GM18867 (cell line): ENCODE measurements at regions not wholly inside any gene's neighbourhood (a gene's known extent, or its start where the extent isn't known, plus 50 kb on each side); places are given as distances from the start of the nearest gene placed in this dataset.

Experiments used
- ATAC-seq: cut with Tn5 transposase; IDR thresholded peaks from one replicate; pipeline ENCODE4 v1.9.1; 2021; ENCODE audit warnings: mild to moderate bottlenecking, moderate library complexity; ENCODE audit not compliant: unreplicated experiment

DNA sequence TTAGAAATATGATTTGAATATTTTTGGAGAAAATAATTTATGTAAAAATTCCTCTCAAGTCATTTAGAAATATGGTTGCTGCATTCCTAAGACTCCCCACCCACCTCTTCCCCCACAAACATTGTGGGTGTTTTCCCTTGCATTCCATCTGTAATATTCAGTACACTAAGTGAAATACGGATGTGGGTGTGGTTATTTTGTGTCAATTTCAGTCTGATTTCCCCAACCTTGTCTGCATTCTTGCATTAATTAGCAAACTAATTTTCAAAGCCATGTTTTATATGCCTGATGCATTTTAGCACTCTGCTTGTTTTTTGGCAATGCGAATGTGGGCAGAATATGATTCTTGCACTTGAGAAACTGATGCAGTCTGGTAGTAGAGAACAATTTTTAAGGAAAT is 408.3 kb upstream of the RGMA start:
- ATAC-seq: no peak

DNA sequence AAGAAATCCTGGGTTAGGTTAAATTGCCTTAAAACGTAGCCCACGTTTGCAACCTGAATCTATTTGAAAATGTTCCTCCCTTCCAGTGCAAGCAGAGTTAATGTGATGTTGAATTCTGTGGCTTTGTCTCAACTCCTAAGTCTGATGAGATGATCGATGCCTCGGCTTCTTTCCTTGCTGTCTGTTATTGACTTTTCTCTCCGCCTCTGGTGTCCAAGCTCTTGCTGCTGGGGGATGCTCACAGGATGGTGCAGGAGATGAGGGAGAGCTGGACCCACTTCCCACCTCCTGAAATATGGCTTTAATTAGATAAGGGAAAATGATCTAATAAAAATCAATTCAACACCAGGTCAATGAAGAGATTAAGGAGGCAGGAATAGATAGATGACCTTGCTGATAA is 407.9 kb upstream of the RGMA start:
- ATAC-seq: no peak

DNA sequence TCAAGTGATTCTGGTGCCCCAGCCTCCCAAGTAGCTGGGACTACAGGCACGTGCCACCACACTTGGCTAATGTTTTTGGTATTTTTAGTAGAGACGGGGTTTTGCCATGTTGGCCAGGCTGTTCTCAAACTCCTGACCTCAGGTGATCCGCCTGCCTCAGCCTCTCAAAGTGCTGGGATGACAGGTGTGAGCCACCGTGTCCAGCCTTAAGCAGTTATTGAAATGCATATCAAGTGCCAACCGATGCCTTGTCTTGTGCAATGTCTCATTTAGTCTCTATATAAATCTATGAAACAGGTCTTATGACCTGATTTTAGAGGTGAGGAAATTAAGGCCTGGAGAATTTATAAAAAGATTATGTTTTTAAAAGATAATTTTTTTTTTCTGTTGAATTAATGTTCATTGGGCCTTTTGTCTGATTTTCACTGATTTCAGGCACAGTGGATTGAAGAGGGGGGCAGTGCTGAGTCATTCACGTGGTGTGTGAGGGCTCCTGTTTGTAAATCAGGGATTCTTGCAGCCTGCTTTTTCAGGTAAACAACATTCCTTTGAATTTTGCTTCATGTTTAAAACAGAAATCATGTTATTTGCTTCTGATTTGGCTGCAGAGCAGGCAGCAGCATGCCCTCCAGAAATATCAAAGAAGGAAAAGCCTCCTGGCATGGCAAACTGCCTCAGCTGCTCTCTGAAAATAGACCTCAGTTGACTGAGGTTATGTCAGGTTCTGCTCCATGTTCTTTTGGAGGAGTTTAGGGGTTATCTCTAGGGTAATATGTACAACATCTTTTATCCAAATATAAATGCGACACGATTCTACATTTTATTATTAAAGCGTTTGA is 407.0 kb upstream of the RGMA start:
- no peak for ATAC-seq

DNA sequence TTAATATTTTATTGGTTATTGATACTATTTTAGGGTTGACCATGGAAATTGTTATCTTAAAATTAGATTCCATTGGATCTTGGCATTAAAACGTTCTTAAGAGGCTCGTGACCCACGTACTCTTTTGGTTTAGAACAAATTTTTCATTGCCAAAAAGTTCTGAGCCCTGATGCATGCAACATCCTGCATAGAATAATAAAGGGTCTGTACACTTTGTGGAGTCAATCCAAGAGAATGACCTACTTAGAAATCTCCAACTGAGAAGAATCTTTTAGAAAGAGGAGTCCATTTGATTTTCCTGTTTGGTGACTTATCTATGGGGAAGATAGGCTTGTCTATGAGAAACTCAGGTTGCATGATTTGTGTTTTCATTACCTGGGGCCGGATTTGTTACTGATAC is 404.2 kb upstream of the RGMA start:
- ATAC-seq: no peak

DNA sequence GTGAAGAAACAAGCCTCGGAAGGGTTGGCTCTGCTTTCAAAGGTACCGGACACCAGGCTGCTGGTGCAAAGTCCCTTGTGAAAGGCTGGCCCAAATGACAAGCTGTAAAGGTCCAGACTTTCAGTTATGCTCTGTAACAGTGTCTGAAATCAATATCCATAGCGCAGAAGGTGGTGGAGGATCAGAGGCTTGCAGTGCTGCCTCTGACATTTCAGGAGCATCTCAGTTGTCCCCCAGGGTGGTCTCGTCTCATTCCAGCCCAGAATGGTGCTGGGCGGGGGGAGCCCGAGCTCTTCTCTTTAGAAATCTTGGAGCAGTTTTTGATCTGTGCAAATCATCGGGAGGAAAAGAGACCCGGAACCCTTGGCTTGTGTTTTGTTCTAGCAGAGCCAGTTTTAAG is 402.3 kb upstream of the RGMA start:
- no peak for ATAC-seq

DNA sequence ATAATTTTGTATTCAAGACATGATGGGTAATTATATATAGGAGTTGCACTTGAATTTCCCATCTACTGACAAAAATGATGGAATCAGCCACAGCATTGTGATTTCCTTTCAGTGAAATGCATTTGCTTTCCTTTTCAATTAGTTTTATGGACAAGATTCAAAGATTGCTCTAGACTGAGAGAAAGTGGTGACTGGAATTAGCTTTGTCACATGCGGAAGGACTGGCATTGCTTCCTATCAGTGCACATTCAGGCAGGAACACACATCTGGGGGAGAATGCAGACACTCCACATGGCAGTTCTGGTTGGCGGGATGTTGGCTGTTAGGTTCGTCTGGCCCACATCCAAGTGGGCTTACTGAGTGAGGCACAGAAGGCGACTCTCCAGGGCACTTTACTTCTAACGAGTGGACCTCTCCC is 399.3 kb upstream of the RGMA start:
- ATAC-seq: no peak

DNA sequence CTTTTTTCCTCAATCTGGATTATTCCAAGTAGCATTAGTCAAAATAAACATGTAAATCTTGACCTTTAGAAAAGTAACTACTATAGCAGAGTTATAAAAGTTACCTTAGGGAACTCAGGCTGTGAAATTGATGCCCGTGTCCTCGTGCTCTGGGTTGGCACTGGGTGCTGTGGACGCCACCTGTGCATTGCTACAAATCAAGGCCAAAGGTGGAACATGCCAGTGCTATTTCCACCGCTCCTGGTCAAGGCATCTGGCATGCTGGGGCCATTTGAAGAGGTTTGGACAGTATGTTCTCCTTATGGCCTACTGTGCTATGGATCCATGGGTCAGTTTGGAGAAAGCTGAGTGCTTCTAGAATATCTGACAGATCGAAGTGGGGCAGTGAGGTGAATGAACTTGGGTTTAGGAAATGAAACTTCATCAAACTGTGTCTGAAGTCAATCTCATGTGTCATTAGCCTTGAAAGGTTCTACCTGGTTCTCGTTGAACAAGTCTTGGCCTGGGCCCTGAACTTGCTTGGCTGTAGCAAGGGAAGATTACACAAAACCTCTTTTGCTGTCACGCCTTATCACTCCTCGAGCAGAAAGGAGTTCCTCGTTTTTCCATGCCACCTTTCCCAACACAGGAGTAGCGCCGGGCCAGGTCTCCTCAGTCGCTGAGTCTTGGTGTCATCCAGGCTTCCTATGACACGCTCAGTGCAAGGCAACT is 397.6 kb upstream of the RGMA start:
- ATAC-seq: no peak

DNA sequence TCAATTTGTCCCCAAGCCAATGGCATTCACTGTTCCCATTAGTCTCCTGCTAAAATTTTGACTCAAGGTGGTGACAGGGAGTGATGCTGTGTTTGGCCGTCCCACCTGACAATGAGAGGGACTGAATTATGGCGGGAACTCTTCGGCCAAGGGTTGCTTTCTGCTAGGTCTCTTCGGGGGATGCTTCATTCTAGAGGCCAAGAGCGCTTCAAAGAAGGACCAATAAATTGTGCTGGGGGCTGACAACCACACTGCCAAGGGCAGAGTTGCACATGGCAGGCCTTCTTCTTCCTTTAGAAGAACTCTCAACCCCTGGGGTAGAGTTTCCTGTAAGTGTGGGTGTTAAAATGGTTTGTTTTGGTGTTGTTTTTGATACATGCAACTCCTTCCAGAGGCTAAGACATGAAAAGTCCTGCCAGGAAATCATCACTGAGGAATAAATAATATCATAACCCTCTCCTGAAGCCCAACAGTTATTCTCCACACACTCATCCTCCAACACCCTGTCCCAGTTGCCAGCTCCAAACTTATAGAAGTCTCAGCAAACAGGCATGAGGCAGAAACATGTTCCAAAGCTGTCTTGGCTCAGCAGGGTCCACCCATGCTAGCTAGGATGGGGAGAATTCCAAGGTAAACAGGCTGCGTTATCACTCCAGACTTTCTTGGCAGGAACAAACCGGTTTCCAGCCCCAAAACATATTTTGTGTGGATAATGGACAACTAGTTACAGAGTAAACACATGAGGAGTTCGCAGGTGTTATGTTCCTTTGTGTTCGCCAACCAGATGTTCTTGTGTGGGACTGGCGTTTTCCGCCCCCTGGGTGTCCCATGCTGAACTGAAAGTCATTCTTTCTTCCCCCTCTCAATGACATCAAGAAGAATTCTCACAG is 396.7 kb upstream of the RGMA start:
- ATAC-seq: no peak

DNA sequence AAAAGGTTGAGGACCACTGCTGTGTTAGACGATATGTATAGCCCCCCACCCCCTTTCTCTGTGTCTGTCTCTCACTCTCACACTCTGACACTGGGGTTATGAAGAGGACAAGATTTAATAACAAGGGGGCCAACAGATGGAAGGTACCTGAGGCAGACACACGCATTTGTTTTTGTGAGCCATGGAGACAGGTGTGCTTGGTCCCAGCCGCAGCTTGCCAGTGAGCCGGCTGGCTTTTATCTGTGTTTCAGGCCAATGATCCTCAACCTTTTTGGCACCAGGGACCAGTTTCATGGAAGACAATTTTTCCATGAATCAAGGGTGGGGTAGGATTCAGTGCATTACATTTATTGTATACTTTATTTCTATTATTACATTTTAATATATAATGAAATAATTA is 394.9 kb upstream of the RGMA start:
- no peak for ATAC-seq

DNA sequence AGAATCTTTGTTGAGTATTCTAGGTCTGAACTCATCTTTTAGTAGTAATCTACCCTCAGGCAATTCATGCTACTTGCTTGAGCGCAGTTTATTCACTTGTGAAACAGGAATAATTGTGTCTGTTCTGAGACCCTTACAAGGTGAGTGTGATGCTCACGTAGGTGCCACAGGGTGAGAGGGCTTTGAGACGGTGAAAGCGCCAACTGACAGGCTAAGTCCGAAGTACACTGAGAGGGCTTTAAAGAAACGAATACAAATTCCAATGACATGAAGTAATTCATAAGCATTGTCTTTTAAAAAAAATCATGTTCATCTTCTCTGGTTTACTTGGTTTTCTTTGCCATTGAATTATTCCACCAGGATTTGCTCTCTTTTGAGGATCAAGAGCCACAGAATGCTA is 393.7 kb upstream of the RGMA start:
- no peak for ATAC-seq

DNA sequence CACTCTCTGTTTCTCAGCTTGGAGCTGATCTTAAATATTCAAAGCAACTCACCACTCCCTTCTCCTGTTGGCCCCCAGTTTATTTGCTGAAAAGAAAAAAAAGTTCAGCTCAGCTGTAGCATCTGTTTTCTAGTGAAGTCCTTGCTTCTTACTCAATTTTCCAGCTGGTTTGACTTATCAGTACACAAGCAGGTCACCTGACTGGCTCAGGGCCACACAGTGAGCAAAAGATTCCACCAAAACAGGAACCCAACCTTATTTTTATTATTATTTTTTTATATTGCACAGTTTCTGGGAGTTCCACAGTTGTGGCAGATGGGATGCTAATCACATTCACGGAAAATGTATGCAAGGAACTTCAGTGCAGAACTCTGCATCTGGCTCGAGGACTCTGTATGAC is 390.7 kb upstream of the RGMA start:
- no peak for ATAC-seq

DNA sequence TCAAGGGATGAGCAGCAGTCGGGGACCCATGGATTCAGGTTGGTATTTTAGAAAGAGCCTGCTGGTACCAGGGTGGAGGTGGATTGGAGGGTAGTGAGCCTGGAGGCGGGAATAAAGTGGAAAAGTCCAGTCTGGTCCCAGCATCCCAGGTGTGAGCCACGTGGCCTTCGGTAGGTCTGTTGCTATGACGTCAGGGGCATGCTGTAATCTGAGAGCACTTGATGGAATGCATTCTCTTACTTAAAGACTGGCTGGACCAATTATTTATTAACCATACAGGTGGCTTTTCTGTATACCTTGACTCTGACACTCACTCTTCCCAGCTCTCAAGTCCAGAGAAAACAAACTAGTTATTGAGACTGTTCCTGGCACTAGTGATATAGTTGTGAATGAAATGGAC is 389.9 kb upstream of the RGMA start:
- no peak for ATAC-seq

DNA sequence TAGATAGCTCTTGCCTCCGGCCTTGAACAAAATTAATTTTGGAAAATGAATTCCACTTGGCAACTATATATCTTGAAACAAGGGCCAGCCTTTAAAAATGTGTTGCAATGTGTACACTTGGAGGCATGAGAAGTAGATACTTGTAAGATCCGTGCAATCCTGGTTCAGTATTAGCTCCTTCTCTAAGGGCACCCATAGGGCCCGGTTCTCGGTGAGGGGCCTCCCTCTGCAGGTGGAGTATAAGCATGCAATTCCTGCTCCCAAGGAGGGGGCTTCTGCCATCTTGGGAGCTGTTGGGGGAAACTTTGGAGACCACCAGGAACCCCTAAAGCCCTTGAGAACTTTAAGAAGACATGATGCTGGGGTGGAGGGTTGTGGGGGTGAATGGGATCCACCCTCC is 388.7 kb upstream of the RGMA start:
- ATAC-seq: no peak

DNA sequence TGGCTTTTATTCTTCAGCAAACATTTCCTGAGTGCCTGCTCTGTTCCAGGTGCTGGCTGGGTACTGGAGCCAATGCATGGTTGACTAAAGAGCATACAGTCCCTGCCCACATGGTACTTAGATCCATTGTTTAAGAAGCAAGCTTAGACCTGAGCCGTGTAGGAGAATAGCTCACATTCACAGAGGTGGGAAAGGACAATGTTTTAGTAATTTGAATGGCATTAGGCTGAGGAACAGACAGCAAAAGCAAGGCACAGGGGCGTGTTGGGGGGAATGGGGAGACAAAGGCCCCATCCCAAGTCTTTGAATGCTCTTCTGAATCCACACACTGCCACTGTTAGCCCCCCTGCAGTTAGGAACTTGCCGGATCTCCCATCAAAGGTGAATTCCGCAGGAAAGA is 388.2 kb upstream of the RGMA start:
- no peak for ATAC-seq

DNA sequence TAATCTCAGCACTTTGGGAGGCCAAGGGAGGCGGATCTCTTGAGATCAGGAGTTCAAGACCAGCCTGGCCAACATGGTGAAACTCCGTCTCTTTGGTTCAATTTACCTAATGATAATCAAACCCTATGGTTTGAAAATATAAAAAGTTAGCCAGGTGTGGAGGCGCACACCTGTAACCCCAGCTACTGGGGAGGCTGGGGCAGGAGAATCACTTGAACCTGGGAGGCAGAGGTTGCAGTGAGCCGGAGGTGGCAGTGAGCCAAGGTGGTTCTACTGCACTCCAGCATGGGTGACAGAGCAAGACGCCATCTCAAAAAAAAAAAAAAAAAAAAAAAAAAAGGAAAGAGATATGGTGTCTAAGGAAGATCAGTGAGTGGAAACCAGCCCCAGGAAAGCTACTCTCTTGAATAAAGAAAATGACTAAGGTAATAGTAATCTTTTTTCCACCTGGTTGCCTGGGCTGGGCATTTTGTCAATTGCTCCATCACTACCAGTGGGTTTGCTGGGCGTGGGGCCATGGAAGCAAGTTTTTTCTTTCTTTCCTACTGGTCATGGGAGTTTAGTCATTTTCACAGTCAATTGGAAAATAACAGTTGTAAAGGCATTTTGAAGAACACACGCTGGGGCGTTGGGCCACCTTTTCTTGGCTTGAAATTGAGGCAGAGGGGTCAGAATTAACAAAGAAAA is 387.6 kb upstream of the RGMA start:
- no peak for ATAC-seq

DNA sequence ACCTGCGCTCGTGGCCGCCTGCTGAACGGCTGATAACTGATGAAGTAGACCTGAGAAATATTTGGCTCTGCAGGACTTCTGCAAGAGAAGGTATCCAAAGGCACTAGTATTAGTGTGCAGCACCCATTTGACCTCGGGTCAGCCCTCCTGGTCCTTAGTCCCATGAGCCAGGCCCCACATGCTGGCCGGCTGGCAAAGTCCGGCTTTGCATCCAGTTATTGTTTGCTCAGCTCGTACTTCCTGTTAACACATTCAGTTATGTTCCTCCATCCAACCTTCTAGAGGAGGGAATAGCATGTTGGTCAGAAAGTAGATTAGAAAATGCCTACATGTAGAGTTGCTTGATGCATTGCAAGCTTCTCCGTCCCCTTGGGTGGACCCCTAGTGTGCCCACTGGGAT is 385.7 kb upstream of the RGMA start:
- ATAC-seq: no peak

DNA sequence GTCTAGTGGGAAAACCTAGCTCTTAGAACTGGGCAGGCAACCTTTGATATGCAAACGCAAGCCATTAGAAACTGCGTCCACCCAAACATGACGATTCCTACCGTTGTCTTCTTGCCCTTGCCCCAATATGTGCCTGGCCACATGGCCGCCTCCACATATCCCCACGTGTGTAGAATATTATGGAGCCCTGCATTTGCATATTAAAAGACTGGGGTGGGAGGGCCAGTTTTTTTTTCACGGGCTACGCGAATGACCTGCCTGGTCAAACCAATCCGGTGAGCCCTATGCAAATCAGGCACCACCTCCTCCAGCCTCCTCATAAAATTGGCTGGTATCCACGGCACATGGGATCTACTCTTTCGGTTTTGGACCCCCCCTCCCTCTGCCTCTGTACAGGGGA is 381.0 kb upstream of the RGMA start:
- no peak for ATAC-seq

DNA sequence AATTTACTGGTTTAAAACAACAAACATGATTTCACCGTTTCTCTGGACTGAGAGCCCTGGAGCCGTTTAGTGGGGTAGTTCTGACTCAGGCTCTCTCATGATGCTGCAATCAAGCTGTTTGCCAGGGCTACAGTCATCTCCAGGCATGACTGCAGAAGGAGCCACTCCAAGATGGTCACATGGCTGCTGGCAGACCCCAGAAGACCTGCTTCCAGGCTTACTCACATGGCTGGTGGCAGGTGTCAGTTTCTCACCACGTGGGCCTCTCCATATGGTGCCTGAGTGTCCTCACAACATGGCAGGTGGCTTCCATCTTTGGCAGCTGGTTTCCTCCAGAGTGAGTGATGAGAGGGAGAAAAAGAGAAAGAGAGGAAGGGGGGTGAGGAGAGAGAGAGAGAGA is 378.3 kb upstream of the RGMA start:
- no peak for ATAC-seq

DNA sequence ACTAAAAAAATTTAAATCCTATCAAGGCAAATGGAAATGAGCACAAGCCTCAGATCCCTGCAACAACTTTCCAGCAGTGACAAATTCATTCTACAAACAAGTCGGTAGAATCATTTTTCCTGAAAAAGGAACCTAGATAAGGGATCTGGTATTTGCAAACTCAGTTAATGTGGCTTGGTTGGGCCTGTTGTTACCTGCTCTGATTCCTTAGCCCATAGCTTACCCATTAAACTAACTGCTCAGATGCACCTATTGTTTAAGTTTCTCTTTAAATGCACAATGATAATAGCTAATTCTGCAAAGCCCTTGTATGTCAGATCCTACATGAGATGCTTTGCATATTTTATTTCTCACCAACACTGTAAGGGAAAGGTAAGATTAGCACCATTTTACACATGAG is 377.4 kb upstream of the RGMA start:
- ATAC-seq: no peak

DNA sequence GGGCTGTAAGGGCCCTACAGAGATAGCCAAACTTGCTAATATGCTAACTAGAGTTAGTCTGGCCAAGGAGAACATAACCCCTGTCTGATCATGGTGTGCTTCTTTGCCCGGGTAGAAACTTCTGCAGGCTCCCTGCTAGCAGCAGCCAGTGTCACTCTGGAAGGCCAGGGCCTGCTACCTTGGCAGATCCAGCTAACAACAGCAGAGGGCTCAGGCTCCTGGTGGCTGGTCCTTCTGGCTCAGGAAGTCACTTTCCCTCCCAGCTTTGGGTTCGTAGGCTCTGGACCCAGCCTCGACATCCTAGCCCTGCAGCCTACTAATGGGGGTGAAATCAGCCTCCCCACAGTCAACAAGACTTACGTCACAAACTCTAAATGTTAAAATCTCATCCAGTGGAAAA is 373.7 kb upstream of the RGMA start:
- ATAC-seq: no peak

DNA sequence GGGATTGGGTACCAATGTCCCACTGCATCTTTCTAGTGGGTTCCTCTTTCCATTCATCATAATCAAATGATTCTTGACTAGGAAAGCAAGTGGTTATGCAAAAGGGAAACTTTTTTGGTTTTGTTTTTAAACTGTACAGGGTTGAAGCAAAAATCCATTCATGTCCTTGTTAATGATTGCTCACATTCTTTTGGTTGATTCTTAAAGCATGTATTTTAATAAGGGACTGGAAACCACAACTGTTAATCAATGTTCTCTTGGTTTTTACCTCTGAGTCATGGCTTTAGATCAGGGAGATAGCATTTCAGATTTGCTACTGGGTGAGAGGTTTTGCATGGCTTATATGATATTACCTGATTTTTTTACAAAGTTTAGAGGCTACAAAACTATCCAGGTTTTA is 371.7 kb upstream of the RGMA start:
- ATAC-seq: peak; percentile 72
